H7 (cell line): ENCODE measurements at regions not wholly inside any gene's neighbourhood (a gene's known extent, or its start where the extent isn't known, plus 50 kb on each side); places are given as distances from the start of the nearest gene placed in this dataset.
A peak's percentile ranks its signal among the peaks of the same experiment; 100 is the strongest.
"Not testable (repeated sequence)": the region's sequence is repeated elsewhere in the genome, so short reads cannot be mapped to it uniquely, and the experiment has no call there.

ENCODE experiments used
- DNase-seq: peaks from one replicate; pipeline ENCODE4 v3.0.0; 2012
- H3K27me3 ChIP-seq: 2 replicates; pipeline ENCODE4 v1.6.0; 2011; ENCODE audit warnings: mild to moderate bottlenecking, low read length; ENCODE audit not compliant: control insufficient read depth, insufficient read depth
- H3K36me3 ChIP-seq: replicated peaks from 2 replicates; pipeline ENCODE4 v1.5.1; 2011; ENCODE audit warnings: low read length; ENCODE audit not compliant: control insufficient read depth, insufficient read depth
- H3K4me3 ChIP-seq: 2 replicates; pipeline ENCODE4 v1.5.1; 2011; ENCODE audit warnings: low read depth, mild to moderate bottlenecking, control low read depth, low read length, moderate library complexity; ENCODE audit not compliant: insufficient read depth

DNA sequence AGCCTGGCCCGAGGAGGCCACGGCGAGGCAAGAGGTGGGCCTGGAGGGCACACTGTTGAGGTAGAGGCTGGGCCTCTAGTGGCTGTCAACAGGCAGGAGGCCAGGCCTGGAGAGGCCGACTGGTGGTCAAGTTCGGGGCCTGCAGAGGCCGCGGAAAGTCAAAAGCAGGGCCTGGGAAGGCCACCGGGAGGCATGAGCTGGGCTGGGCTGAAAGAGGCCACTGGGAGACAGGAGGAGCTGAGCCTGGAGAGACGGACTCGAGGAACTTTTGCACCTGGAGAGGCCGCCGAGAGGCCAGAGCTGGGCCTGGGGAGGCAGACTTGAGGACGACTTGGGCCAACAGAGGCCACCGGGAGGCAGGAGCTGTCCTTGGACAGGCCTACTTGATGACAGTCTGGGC lies 321.2 kb downstream of the ZNF479 start:
- Histone ChIP-seq H3K36me3 (no peaks in the 10 kb centered on the region), H3K27me3 (no peaks in the 10 kb centered on the region), H3K4me3 (no peak overlapping the region)
- peak; percentile 6 for DNase-seq

DNA sequence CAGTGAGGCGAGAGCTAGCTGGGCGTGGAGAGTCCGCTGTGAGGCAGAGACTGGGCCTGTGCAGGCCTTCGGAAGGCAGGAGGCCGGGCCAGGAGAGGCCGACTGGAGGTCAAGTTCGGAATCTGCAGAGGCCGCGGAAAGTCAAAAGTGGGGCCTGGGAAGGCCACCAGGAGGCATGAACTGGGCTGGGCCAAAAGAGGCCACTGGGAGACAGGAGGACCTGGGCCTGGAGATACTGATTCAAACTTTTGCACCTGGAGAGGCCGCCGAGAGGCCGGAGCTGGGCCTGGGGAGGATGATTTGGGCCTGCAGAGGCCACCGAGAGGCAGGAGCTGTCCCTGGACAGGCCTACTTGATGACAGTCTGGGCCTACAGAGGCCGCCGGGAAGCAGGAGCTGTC lies 321.8 kb downstream of the ZNF479 start:
- Histone ChIP-seq H3K27me3 (no peaks in the 10 kb centered on the region), H3K4me3 (no peak overlapping the region), H3K36me3 (no peaks in the 10 kb centered on the region)
- DNase-seq: peak; percentile 1

DNA sequence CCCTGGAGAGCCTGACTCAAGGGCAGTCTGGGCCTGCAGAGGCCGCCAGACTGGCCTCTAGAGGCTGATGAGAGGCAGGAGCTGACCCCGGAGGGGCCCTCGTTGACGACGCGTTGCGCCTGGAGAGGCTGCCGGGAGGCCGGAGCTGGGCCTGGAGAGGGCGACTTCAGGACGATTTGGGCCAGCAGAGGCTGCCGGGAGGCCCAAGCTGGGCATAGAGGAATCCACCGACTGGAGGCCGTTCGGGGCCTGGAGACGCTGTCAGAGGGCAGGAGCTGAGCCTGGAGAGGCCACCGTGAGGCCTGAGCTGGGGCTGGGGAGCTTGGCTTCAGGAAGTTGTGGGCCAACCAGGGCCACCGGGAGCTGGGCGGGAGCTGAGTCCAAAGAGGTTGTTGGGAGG lies 322.5 kb downstream of the ZNF479 start:
- H3K36me3 ChIP-seq, H3K4me3 ChIP-seq, H3K27me3 ChIP-seq: not testable (repeated sequence)
- peak; percentile 4 for DNase-seq

DNA sequence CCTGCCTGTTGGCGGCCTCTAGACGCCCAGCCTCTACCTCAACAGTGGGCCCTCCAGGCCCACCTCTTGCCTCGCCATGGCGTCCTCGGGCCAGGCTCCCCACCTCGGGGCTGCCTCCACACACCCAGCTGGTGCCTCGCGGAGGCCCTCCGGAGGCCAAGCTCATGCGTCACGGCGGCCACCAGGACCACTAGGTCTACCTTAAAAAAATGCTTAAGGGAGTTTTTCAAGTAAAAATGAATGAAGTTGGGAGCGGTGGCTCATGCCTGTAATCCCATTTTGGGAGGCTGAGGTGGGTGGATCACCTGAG lies 327.5 kb downstream of the ZNF479 start:
- not testable (repeated sequence) for H3K4me3 ChIP-seq, H3K36me3 ChIP-seq, H3K27me3 ChIP-seq
- peak; percentile 7 for DNase-seq

DNA sequence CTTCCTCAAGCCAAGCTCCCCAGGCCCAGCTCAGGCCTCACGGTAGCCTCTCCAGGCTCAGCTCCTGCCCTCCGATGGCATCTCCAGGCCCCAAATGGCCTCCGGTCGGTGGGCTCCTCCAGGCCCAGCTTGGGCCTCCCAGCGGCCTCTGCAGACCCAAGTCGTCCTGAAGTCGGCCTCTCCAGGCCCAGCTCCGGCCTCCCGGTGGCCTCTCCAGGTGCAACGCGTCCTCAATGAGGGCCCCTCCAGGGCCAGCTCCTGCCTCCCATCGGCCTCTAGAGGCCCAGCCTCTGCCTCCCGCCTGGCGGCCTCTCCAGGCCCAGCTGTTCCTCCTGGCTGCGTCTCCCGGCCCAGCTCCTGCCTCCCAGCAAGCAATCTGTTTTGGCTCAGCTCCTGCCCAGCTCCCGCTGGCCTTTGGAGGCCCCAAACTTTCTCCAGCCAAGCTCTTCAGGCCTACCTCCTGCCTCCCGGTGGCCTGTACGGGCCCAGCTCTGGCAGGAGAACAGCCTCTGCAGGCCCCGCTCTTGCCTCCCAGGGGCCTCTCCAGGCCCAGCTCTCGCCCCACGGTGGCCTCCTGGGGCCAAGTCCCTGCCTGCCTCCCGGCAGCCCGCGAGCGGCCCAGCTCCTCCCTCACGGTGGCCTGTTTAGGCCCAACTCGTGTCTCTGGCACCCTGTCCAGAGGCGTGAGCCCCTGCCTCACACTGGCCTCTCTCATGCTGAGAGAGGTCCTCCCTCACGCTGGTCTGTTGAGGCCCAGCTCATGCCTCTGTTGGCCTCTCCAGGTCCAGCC lies 328.1 kb downstream of the ZNF479 start:
- not testable (repeated sequence) for H3K36me3 ChIP-seq, H3K4me3 ChIP-seq, DNase-seq, H3K27me3 ChIP-seq

DNA sequence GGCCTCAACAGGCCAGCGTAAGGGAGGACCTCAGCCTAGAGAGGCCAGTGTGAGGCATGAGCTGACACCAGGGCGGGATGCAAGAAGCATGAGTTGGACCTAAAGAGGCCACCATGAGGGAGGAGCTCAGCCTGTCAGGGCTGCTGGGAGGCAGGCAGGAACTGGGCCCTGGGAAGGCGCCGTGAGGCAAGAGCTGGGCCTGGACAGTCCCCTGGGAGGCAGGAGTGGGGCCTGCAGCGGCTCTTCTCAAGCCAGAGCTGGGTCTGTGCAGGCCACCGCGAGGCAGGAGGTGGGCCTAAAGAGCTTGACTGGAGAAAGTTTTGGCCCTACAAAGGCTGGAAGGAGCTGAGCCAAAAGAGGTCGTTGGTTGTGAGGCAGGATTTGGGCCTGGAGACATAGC lies 328.9 kb downstream of the ZNF479 start:
- not testable (repeated sequence) for H3K36me3 ChIP-seq, H3K4me3 ChIP-seq, H3K27me3 ChIP-seq
- DNase-seq: peak; percentile 8

DNA sequence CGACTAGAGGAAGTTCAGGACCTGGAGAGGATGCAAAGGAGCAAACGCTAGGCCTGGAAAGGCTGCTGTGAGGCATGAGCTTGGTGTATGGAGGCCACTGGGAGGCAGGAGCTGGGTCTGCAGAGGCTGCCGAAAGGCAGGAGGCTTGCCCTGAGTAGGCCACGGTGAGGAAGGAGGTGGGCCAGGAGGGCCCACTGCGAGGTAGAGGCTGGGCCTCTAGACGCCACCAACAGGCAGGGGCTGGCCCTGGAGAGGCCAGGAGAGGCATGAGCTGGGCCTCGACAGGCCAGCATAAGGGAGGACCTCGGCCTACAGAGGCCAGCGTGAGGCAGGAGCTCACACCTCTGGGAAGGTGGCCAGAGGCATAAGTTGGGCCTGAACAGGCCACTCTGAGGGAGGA lies 330.0 kb downstream of the ZNF479 start:
- H3K4me3 ChIP-seq, DNase-seq, H3K36me3 ChIP-seq, H3K27me3 ChIP-seq: not testable (repeated sequence)

DNA sequence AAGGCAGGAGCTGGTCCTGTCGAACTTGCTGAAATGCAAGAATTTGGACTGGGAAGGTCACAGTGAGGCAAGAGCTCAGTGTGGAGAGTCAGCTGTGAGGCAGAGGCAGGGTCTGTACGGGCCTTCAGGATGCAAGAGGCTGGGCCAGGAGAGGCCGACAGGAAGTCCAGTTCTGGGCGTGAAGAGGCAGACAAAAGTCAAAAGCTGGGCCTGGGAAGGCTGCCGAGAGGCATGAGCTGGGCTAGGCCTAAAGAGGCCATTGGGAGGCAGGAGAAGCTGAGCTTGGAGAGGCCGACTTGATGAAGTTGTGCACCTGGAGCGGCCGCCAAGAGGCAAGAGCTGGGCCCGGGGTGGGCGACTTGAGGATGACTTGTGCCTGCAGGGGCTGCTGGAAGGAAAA lies 330.5 kb downstream of the ZNF479 start:
- DNase-seq, H3K4me3 ChIP-seq, H3K36me3 ChIP-seq, H3K27me3 ChIP-seq: not testable (repeated sequence)

DNA sequence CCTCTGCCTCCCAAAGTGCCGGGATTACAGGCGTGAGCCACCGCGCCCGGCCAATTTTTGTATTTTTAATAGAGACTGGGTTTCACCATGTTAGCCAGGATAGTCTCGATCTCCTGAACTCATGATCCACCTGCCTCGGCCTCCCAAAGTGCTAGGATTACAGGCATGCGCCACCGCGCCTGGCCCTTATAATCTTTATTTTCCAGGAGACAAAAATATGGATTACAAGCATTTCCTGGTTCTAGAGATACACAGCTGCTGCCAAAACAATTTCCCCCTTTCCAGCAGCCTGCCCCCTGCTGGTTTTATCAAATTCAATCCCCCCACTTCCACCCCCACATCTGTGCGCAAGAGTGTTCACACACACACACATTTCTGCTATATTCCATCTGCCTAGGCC lies 333.4 kb downstream of the ZNF479 start:
- not testable (repeated sequence) for DNase-seq, H3K27me3 ChIP-seq, H3K36me3 ChIP-seq, H3K4me3 ChIP-seq

DNA sequence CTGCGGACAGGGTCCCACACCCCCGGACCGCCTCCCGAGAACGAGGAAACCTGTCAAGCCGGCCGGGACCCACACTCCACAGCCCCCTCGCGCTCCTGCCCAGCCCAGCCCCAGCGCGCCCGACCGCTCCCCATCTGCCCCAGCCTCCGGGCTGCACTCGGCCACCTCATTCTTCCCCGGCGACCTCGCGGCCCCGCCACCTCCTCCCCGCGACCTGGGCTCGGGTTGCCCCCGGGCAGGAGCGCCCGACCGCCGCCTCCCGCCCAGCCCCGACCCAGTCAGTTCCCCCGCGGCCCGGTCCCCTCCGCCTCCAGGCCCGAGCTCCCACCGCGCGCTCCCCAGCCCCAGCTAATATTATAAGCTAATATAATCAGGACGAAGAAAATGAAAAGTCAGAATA lies 344.8 kb downstream of the ZNF479 start:
- not testable (repeated sequence) for H3K27me3 ChIP-seq, H3K36me3 ChIP-seq, DNase-seq, H3K4me3 ChIP-seq
